ENCODE measurements at regions not wholly inside any gene's neighbourhood (a gene's known extent, or its start where the extent isn't known, plus 50 kb on each side); places are given as distances from the start of the nearest gene placed in this dataset.

GRCh38 chrX:131747173-131747572 is 203.3 kb downstream of the OR13H1 start:
- ATAC-seq (ENCODE audit: insufficient number of reproducible peaks, low FRiP score, low read depth) (no peak), DNase-seq (ENCODE audit: low spot score) (no peak)
- Histone ChIP-seq H3K9me3 (no peaks in the 10 kb centered on the region), H3K27ac (no peak overlapping the region), H3K36me3 (no peaks in the 10 kb centered on the region), H3K27me3 (replicated peaks; ENCODE audit: insufficient read depth) (no peaks in the 10 kb centered on the region), H3K4me3 (no peak overlapping the region), H3K4me1 (ENCODE audit: control insufficient read depth in 1 of 2, low read depth in 2 of 2) (no peaks in the 10 kb centered on the region)
- TF ChIP-seq CTCF (IDR thresholded peaks at IDR 0.05), result no peak

- DNase-seq (ENCODE audit: low spot score) (no peak), ATAC-seq (ENCODE audit: insufficient number of reproducible peaks, low FRiP score, low read depth) (no peak)
- Histone ChIP-seq H3K9me3 (no peaks in the 10 kb centered on the region), H3K36me3 (no peaks in the 10 kb centered on the region), H3K4me1 (ENCODE audit: control insufficient read depth in 1 of 2, low read depth in 2 of 2) (no peaks in the 10 kb centered on the region), H3K27ac (no peak overlapping the region), H3K27me3 (replicated peaks; ENCODE audit: insufficient read depth) (no peaks in the 10 kb centered on the region), H3K4me3 (no peak overlapping the region)
- TF ChIP-seq CTCF (IDR thresholded peaks at IDR 0.05), result no peak
Measured at GRCh38 chrX:131752493-131753198, 208.8 kb downstream of the OR13H1 start.

GRCh38 chrX:131762802-131763234 is 218.9 kb downstream of the OR13H1 start:
- no peak for DNase-seq (ENCODE audit: low spot score)

GRCh38 chrX:131763674-131764073 is 219.8 kb downstream of the OR13H1 start:
- no peak for DNase-seq (ENCODE audit: low spot score)
- Histone ChIP-seq H3K4me1 (ENCODE audit: control insufficient read depth in 1 of 2, low read depth in 2 of 2) (no peaks in the 10 kb centered on the region), H3K27me3 (replicated peaks; ENCODE audit: insufficient read depth) (no peaks in the 10 kb centered on the region), H3K9me3 (no peaks in the 10 kb centered on the region), H3K27ac (no peak overlapping the region), H3K36me3 (no peaks in the 10 kb centered on the region), H3K4me3 (no peak overlapping the region)
- TF ChIP-seq CTCF (IDR thresholded peaks at IDR 0.05), result no peak
- no peak for ATAC-seq (ENCODE audit: insufficient number of reproducible peaks, low FRiP score, low read depth)

More at GRCh38 chrX:131762802-131763234, 218.9 kb downstream of the OR13H1 start:
- H3K36me3 ChIP-seq, result no peaks in the 10 kb centered on the region
- no peak overlapping the region for H3K4me3 ChIP-seq
- ATAC-seq (ENCODE audit: insufficient number of reproducible peaks, low FRiP score, low read depth), result no peak
- no peaks in the 10 kb centered on the region for H3K4me1 ChIP-seq (ENCODE audit: control insufficient read depth in 1 of 2, low read depth in 2 of 2)
- H3K27ac ChIP-seq, result no peak overlapping the region
- TF ChIP-seq CTCF (IDR thresholded peaks at IDR 0.05), result no peak
- H3K9me3 ChIP-seq, result no peaks in the 10 kb centered on the region
- no peaks in the 10 kb centered on the region for H3K27me3 ChIP-seq (replicated peaks; ENCODE audit: insufficient read depth)

GRCh38 chrX:131764216-131764615 is 220.3 kb downstream of the OR13H1 start:
- TF ChIP-seq CTCF (IDR thresholded peaks at IDR 0.05), result no peak
- Histone ChIP-seq H3K9me3 (no peaks in the 10 kb centered on the region), H3K4me1 (ENCODE audit: control insufficient read depth in 1 of 2, low read depth in 2 of 2) (no peaks in the 10 kb centered on the region), H3K4me3 (no peak overlapping the region), H3K36me3 (no peaks in the 10 kb centered on the region), H3K27ac (no peak overlapping the region), H3K27me3 (replicated peaks; ENCODE audit: insufficient read depth) (no peaks in the 10 kb centered on the region)
- ATAC-seq (ENCODE audit: insufficient number of reproducible peaks, low FRiP score, low read depth) (no peak), DNase-seq (ENCODE audit: low spot score) (no peak)
